Ishikawa (cell line): ENCODE measurements at regions not wholly inside any gene's neighbourhood (a gene's known extent, or its start where the extent isn't known, plus 50 kb on each side); places are given as distances from the start of the nearest gene placed in this dataset.

ENCODE experiments used
- CEBPB ChIP-seq: IDR thresholded peaks from 2 replicates; pipeline ENCODE4 v1.6.1; 2012
- CREB1 ChIP-seq: IDR thresholded peaks from 2 replicates; pipeline ENCODE4 v1.6.1; 2012; ENCODE audit warnings: low read depth
- EGR1 ChIP-seq: IDR thresholded peaks from 2 replicates; pipeline ENCODE4 v1.6.1; 2012
- EP300 ChIP-seq: IDR thresholded peaks from 2 replicates; pipeline ENCODE4 v1.6.1; 2012; ENCODE audit warnings: borderline replicate concordance
- MAX ChIP-seq: IDR thresholded peaks from 2 replicates; pipeline ENCODE4 v1.6.1; 2012
- RAD21 ChIP-seq: IDR thresholded peaks from 2 replicates; pipeline ENCODE4 v1.6.1; 2012; ENCODE audit warnings: low read depth
- TCF12 ChIP-seq: IDR thresholded peaks from 2 replicates; pipeline ENCODE4 v1.6.1; 2012; ENCODE audit warnings: low read depth
- YY1 ChIP-seq: IDR thresholded peaks from 2 replicates; pipeline ENCODE4 v1.6.1; 2012; ENCODE audit warnings: low read depth
- ZBTB7A ChIP-seq: IDR thresholded peaks from 2 replicates; pipeline ENCODE4 v1.6.1; 2012; ENCODE audit warnings: low read depth
- TF ChIP-seq, protein P1 (sequence below): IDR thresholded peaks from 2 replicates; pipeline ENCODE4 v1.6.1; 2012

DNA sequence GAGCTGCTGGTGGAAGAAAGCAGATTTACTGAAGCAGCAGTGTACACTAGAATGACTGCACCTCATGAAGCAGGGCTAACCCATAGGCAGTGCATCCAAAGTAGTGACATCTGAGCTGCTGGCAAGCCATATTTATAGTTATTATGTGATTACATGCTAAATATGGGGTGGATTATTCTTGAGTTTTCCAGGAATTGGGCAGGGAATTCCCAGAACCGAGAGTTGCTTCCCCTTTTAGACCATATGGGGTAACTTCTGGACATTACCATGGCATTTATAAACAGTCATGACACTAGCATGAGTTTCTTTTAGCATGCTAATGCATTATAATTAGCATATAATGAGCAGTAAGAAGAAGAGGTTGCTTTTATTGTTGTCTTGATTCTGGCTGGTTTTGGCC is 665.8 kb upstream of the POU3F4 start:
- TF ChIP-seq EGR1 (no peak), TCF12 (no peak), CREB1 (no peak)

- TF ChIP-seq YY1 (no peak), MAX (no peak), RAD21 (no peak), ZBTB7A (no peak), CREB1 (no peak), EP300 (no peak), CEBPB (no peak), EGR1 (no peak)
- TF ChIP-seq, protein P1, sequence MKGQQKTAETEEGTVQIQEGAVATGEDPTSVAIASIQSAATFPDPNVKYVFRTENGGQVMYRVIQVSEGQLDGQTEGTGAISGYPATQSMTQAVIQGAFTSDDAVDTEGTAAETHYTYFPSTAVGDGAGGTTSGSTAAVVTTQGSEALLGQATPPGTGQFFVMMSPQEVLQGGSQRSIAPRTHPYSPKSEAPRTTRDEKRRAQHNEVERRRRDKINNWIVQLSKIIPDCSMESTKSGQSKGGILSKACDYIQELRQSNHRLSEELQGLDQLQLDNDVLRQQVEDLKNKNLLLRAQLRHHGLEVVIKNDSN: no peak
Measured at GRCh38 chrX:82848111-82848510, 660.0 kb upstream of the POU3F4 start.
